HG02763 (cell line): ENCODE measurements at regions not wholly inside any gene's neighbourhood (a gene's known extent, or its start where the extent isn't known, plus 50 kb on each side); places are given as distances from the start of the nearest gene placed in this dataset.

ENCODE experiments used
- ATAC-seq: cut with Tn5 transposase; IDR thresholded peaks from one replicate; pipeline ENCODE4 v1.9.1; 2021; ENCODE audit warnings: mild to moderate bottlenecking, moderate library complexity; ENCODE audit not compliant: unreplicated experiment

- ATAC-seq: no peak
Observed at GRCh38 chr4:147303873-147304229, 177.0 kb upstream of the EDNRA start.

GRCh38 chr4:147307896-147308674 is 172.8 kb upstream of the EDNRA start:
- no peak for ATAC-seq

- ATAC-seq: no peak
Observed at GRCh38 chr4:147309434-147309833, 171.5 kb upstream of the EDNRA start.

- no peak for ATAC-seq
Observed at GRCh38 chr4:147310312-147310711, 170.6 kb upstream of the EDNRA start.

- no peak for ATAC-seq
Observed at GRCh38 chr4:147311956-147312355, 168.9 kb upstream of the EDNRA start.

- ATAC-seq: no peak
Observed at GRCh38 chr4:147312376-147313046, 168.4 kb upstream of the EDNRA start.

GRCh38 chr4:147313108-147313507 is 167.8 kb upstream of the EDNRA start:
- no peak for ATAC-seq

GRCh38 chr4:147318586-147318985 is 162.3 kb upstream of the EDNRA start:
- ATAC-seq: no peak

- no peak for ATAC-seq
Observed at GRCh38 chr4:147325571-147325981, 155.3 kb upstream of the EDNRA start.

GRCh38 chr4:147326591-147326990 is 154.3 kb upstream of the EDNRA start:
- ATAC-seq: no peak

- no peak for ATAC-seq
Observed at GRCh38 chr4:147327322-147327721, 153.6 kb upstream of the EDNRA start.

- no peak for ATAC-seq
Observed at GRCh38 chr4:147328189-147328588, 152.7 kb upstream of the EDNRA start.

- no peak for ATAC-seq
Observed at GRCh38 chr4:147328756-147329446, 152.0 kb upstream of the EDNRA start.

GRCh38 chr4:147332091-147332490 is 148.8 kb upstream of the EDNRA start:
- no peak for ATAC-seq

GRCh38 chr4:147334478-147334877 is 146.4 kb upstream of the EDNRA start:
- ATAC-seq: no peak

GRCh38 chr4:147335183-147335582 is 145.7 kb upstream of the EDNRA start:
- ATAC-seq: no peak

- ATAC-seq: no peak
Observed at GRCh38 chr4:147336252-147336651, 144.6 kb upstream of the EDNRA start.

GRCh38 chr4:147339100-147339499 is 141.8 kb upstream of the EDNRA start:
- no peak for ATAC-seq

GRCh38 chr4:147340111-147340510 is 140.8 kb upstream of the EDNRA start:
- ATAC-seq: no peak

GRCh38 chr4:147340591-147341120 is 140.2 kb upstream of the EDNRA start:
- ATAC-seq: no peak

- no peak for ATAC-seq
Observed at GRCh38 chr4:147343692-147344091, 137.2 kb upstream of the EDNRA start.

- ATAC-seq: no peak
Observed at GRCh38 chr4:147345662-147346061, 135.2 kb upstream of the EDNRA start.
